ENCODE measurements at regions not wholly inside any gene's neighbourhood (a gene's known extent, or its start where the extent isn't known, plus 50 kb on each side); places are given as distances from the start of the nearest gene placed in this dataset.

- Mint-ChIP-seq H3K4me3 (no peak overlapping the region), H3K27me3 (no peaks in the 10 kb centered on the region), H3K27ac (peak overlapping the region in 1 of 3 donors; percentile 9), H3K4me1 (peaks cover 0 to 3% (median 0%) of the 10 kb centered on the region in 3 donors), H3K9me3 (peaks cover 0 to 4% (median 0%) of the 10 kb centered on the region in 3 donors), H3K36me3 (peaks cover 7% of the 10 kb centered on the region)
Observed at GRCh38 chr3:143200001-143200924, 80.7 kb downstream of the CHST2 start.

- Mint-ChIP-seq H3K36me3 (peaks cover 9% of the 10 kb centered on the region), H3K4me1 (peaks cover 0 to 2% (median 0%) of the 10 kb centered on the region in 3 donors), H3K27ac (no peak overlapping the region), H3K27me3 (no peaks in the 10 kb centered on the region), H3K9me3 (peaks cover 0 to 8% (median 0%) of the 10 kb centered on the region in 3 donors), H3K4me3 (no peak overlapping the region)
Observed at GRCh38 chr3:143201045-143201444, 81.5 kb downstream of the CHST2 start.

- H3K4me3 Mint-ChIP-seq, result no peak overlapping the region
- no peak overlapping the region for H3K27ac Mint-ChIP-seq
- H3K27me3 Mint-ChIP-seq, result no peaks in the 10 kb centered on the region
- peaks cover 9% of the 10 kb centered on the region for H3K36me3 Mint-ChIP-seq
- H3K4me1 Mint-ChIP-seq, result peaks cover 2 to 7% (median 3%) of the 10 kb centered on the region in 3 donors
- H3K9me3 Mint-ChIP-seq, result peaks cover 0 to 8% (median 0%) of the 10 kb centered on the region in 3 donors
Observed at GRCh38 chr3:143201870-143202752, 82.5 kb downstream of the CHST2 start.

- no peaks in the 10 kb centered on the region for H3K27me3 Mint-ChIP-seq
- peaks cover 8 to 12% (median 8%) of the 10 kb centered on the region in 3 donors for H3K4me1 Mint-ChIP-seq
- H3K36me3 Mint-ChIP-seq, result peaks cover 5% of the 10 kb centered on the region
- H3K9me3 Mint-ChIP-seq, result peaks cover 0 to 4% (median 0%) of the 10 kb centered on the region in 3 donors
- H3K27ac Mint-ChIP-seq, result no peak overlapping the region
- no peak overlapping the region for H3K4me3 Mint-ChIP-seq
Observed at GRCh38 chr3:143203142-143203541, 83.6 kb downstream of the CHST2 start.

- Mint-ChIP-seq H3K4me1 (peaks cover 8 to 12% (median 8%) of the 10 kb centered on the region in 3 donors), H3K27ac (no peak overlapping the region), H3K4me3 (no peak overlapping the region), H3K9me3 (peaks cover 0 to 4% (median 0%) of the 10 kb centered on the region in 3 donors), H3K27me3 (no peaks in the 10 kb centered on the region), H3K36me3 (peaks cover 4% of the 10 kb centered on the region)
Observed at GRCh38 chr3:143203848-143204247, 84.3 kb downstream of the CHST2 start.

GRCh38 chr3:143206955-143207337, 87.4 kb downstream of the CHST2 start:
- H3K4me1 Mint-ChIP-seq, result peaks cover 8 to 12% (median 8%) of the 10 kb centered on the region in 3 donors
- H3K27ac Mint-ChIP-seq, result no peak overlapping the region
- peaks cover 0 to 4% (median 0%) of the 10 kb centered on the region in 3 donors for H3K9me3 Mint-ChIP-seq
- peaks cover 2% of the 10 kb centered on the region for H3K27me3 Mint-ChIP-seq
- H3K4me3 Mint-ChIP-seq, result peak overlapping the region in 1 of 4 donors; percentile 71
- peaks cover 2% of the 10 kb centered on the region for H3K36me3 Mint-ChIP-seq

GRCh38 chr3:143207338-143207961, 87.9 kb downstream of the CHST2 start:
- Mint-ChIP-seq H3K27me3 (peaks cover 2% of the 10 kb centered on the region), H3K4me1 (peaks cover 6 to 12% (median 8%) of the 10 kb centered on the region in 3 donors), H3K9me3 (peaks cover 0 to 4% (median 0%) of the 10 kb centered on the region in 3 donors), H3K36me3 (peaks cover 2% of the 10 kb centered on the region), H3K27ac (no peak overlapping the region), H3K4me3 (peak overlapping the region in 1 of 4 donors; percentile 71)

- peaks cover 6 to 12% (median 8%) of the 10 kb centered on the region in 3 donors for H3K4me1 Mint-ChIP-seq
- no peak overlapping the region for H3K4me3 Mint-ChIP-seq
- no peak overlapping the region for H3K27ac Mint-ChIP-seq
- H3K36me3 Mint-ChIP-seq, result peaks cover 2% of the 10 kb centered on the region
- peaks cover 0 to 4% (median 3%) of the 10 kb centered on the region in 3 donors for H3K9me3 Mint-ChIP-seq
- H3K27me3 Mint-ChIP-seq, result peaks cover 2% of the 10 kb centered on the region
Observed at GRCh38 chr3:143208976-143209714, 89.6 kb downstream of the CHST2 start.

- H3K4me3 Mint-ChIP-seq, result no peak overlapping the region
- peaks cover 2% of the 10 kb centered on the region for H3K36me3 Mint-ChIP-seq
- peaks cover 6 to 12% (median 8%) of the 10 kb centered on the region in 3 donors for H3K4me1 Mint-ChIP-seq
- H3K27me3 Mint-ChIP-seq, result peaks cover 2% of the 10 kb centered on the region
- H3K27ac Mint-ChIP-seq, result no peak overlapping the region
- peaks cover 0 to 4% (median 3%) of the 10 kb centered on the region in 3 donors for H3K9me3 Mint-ChIP-seq
Observed at GRCh38 chr3:143209715-143210059, 90.1 kb downstream of the CHST2 start.

GRCh38 chr3:143210141-143210540, 90.6 kb downstream of the CHST2 start:
- no peak overlapping the region for H3K4me3 Mint-ChIP-seq
- peaks cover 2% of the 10 kb centered on the region for H3K36me3 Mint-ChIP-seq
- H3K27ac Mint-ChIP-seq, result no peak overlapping the region
- H3K4me1 Mint-ChIP-seq, result peaks cover 6 to 12% (median 8%) of the 10 kb centered on the region in 3 donors
- peaks cover 2% of the 10 kb centered on the region for H3K27me3 Mint-ChIP-seq
- H3K9me3 Mint-ChIP-seq, result peaks cover 0 to 4% (median 3%) of the 10 kb centered on the region in 3 donors

GRCh38 chr3:143215059-143215458, 95.5 kb downstream of the CHST2 start:
- Mint-ChIP-seq H3K4me1 (peaks cover 3 to 11% (median 10%) of the 10 kb centered on the region in 3 donors), H3K27me3 (peaks cover 2% of the 10 kb centered on the region), H3K4me3 (no peak overlapping the region), H3K9me3 (peaks cover 0 to 3% (median 0%) of the 10 kb centered on the region in 3 donors), H3K36me3 (no peaks in the 10 kb centered on the region), H3K27ac (no peak overlapping the region)
